Fibroblast of lung (primary cell): ENCODE measurements at regions not wholly inside any gene's neighbourhood (a gene's known extent, or its start where the extent isn't known, plus 50 kb on each side); places are given as distances from the start of the nearest gene placed in this dataset.

Source experiments
- DNase-seq, 2 donors: peaks; one replicate each; pipeline versions ENCODE4 v3.0.0 to v3.0.0-alpha.2; 2010; ENCODE audit warnings: low read depth in 2 of 2
- H2AFZ ChIP-seq: 2 replicates; pipeline ENCODE4 v1.5.1; 2012; ENCODE audit warnings: low read length, control low read depth, inconsistent platforms
- H3K27ac ChIP-seq: 2 replicates; pipeline ENCODE4 v1.5.1; 2011; ENCODE audit warnings: low read length, control low read depth; ENCODE audit not compliant: insufficient read depth
- H3K27me3 ChIP-seq: 2 replicates; pipeline ENCODE4 v1.5.1; 2011; ENCODE audit warnings: mild to moderate bottlenecking, low read length; ENCODE audit not compliant: control insufficient read depth, insufficient read depth
- H3K36me3 ChIP-seq: 2 replicates; pipeline ENCODE4 v1.5.1; 2011; ENCODE audit warnings: low read length; ENCODE audit not compliant: control insufficient read depth, insufficient read depth
- H3K4me1 ChIP-seq: 2 replicates; pipeline ENCODE4 v1.5.1; 2011; ENCODE audit warnings: low read length; ENCODE audit not compliant: control insufficient read depth, insufficient read depth; ENCODE audit errors: extremely low read depth
- H3K4me2 ChIP-seq: 2 replicates; pipeline ENCODE4 v1.5.1; 2011; ENCODE audit warnings: low read length, control low read depth; ENCODE audit not compliant: insufficient read depth; ENCODE audit errors: extremely low read depth
- H3K4me3 ChIP-seq, 4 experiments: fragments of 200-600 bp in 1 of 4; sonication (generic) in 1 of 4; replicated peaks in 1 of 4; 2 replicates each; pipeline ENCODE4 v1.5.1; 2011 to 2016; ENCODE audit warnings: low read length in 4 of 4, low read depth in 3 of 4, mild to moderate bottlenecking in 3 of 4, control low read depth in 2 of 4, inconsistent platforms in 1 of 4, mixed read lengths in 1 of 4; ENCODE audit not compliant: insufficient read depth in 1 of 4; ENCODE audit errors: control extremely low read depth in 1 of 4
- H3K79me2 ChIP-seq: 2 replicates; pipeline ENCODE4 v1.5.1; 2012; ENCODE audit warnings: mild to moderate bottlenecking, low read length, inconsistent platforms; ENCODE audit not compliant: control insufficient read depth, insufficient read depth
- H3K9ac ChIP-seq: 2 replicates; pipeline ENCODE4 v1.5.1; 2011; ENCODE audit warnings: mild to moderate bottlenecking, low read length, control low read depth; ENCODE audit not compliant: insufficient read depth
- H3K9me3 ChIP-seq: 2 replicates; pipeline ENCODE4 v1.5.1; 2012; ENCODE audit warnings: low read depth, low read length; ENCODE audit not compliant: control insufficient read depth, insufficient read depth
- H4K20me1 ChIP-seq: 2 replicates; pipeline ENCODE4 v1.5.1; 2011; ENCODE audit warnings: low read length; ENCODE audit not compliant: control insufficient read depth, insufficient read depth; ENCODE audit errors: extremely low read depth
- EZH2 ChIP-seq: IDR thresholded peaks from 2 replicates; pipeline ENCODE4 v1.5.1; 2012; ENCODE audit warnings: low read length, control low read depth, mild to moderate bottlenecking; ENCODE audit errors: missing control alignments
- TF ChIP-seq, protein P1 (sequence below), 2 donors: IDR thresholded peaks in 1 of 2; conservative IDR thresholded peaks in 1 of 2; 1 replicate in 1 of 2; 2 replicates in 1 of 2; pipeline ENCODE4 v1.5.1; 2011 to 2012; ENCODE audit warnings: low read length in 2 of 2, control low read depth in 1 of 2, inconsistent platforms in 1 of 2, low read depth in 1 of 2, mild to moderate bottlenecking in 1 of 2

DNA sequence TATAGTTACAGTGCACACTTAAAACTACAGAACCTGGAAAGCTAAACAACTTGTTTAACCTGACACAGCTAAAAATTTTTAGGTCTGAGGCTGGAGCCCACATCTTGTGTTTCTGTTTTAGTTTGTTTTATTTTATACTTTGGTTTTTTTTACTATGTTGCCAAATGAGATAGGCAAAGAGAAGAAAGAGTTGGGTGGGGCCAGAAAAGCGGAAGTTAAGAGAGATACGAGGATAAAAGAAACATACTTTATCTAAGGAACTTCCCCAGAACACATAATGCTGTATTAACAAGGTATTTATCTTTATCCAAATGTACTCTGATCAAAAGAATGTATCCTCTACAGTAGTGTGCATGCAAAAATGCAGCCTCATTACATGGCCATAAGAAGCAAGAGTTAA lies 1145.7 kb downstream of the EPHA3 start:
- no peak overlapping the region for H2AFZ ChIP-seq
- TF ChIP-seq, protein P1, sequence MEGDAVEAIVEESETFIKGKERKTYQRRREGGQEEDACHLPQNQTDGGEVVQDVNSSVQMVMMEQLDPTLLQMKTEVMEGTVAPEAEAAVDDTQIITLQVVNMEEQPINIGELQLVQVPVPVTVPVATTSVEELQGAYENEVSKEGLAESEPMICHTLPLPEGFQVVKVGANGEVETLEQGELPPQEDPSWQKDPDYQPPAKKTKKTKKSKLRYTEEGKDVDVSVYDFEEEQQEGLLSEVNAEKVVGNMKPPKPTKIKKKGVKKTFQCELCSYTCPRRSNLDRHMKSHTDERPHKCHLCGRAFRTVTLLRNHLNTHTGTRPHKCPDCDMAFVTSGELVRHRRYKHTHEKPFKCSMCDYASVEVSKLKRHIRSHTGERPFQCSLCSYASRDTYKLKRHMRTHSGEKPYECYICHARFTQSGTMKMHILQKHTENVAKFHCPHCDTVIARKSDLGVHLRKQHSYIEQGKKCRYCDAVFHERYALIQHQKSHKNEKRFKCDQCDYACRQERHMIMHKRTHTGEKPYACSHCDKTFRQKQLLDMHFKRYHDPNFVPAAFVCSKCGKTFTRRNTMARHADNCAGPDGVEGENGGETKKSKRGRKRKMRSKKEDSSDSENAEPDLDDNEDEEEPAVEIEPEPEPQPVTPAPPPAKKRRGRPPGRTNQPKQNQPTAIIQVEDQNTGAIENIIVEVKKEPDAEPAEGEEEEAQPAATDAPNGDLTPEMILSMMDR (conservative IDR thresholded peaks at IDR 0.05 in 1 of 2, IDR thresholded peaks at IDR 0.05 in 1 of 2; ENCODE audit: low read depth in 1 of 2, low read length in 2 of 2) = no peak
- TF ChIP-seq EZH2 = no peak
- H3K4me3 ChIP-seq = no peak overlapping the region
- no peaks in the 10 kb centered on the region for H3K4me1 ChIP-seq
- H3K9ac ChIP-seq = no peak overlapping the region
- no peak overlapping the region for H3K4me2 ChIP-seq
- DNase-seq = no peak
- H3K27ac ChIP-seq = no peak overlapping the region
- H3K9me3 ChIP-seq = no peaks in the 10 kb centered on the region
- no peaks in the 10 kb centered on the region for H3K36me3 ChIP-seq
- H4K20me1 ChIP-seq = no peaks in the 10 kb centered on the region
- no peaks in the 10 kb centered on the region for H3K27me3 ChIP-seq
- no peaks in the 10 kb centered on the region for H3K79me2 ChIP-seq

DNA sequence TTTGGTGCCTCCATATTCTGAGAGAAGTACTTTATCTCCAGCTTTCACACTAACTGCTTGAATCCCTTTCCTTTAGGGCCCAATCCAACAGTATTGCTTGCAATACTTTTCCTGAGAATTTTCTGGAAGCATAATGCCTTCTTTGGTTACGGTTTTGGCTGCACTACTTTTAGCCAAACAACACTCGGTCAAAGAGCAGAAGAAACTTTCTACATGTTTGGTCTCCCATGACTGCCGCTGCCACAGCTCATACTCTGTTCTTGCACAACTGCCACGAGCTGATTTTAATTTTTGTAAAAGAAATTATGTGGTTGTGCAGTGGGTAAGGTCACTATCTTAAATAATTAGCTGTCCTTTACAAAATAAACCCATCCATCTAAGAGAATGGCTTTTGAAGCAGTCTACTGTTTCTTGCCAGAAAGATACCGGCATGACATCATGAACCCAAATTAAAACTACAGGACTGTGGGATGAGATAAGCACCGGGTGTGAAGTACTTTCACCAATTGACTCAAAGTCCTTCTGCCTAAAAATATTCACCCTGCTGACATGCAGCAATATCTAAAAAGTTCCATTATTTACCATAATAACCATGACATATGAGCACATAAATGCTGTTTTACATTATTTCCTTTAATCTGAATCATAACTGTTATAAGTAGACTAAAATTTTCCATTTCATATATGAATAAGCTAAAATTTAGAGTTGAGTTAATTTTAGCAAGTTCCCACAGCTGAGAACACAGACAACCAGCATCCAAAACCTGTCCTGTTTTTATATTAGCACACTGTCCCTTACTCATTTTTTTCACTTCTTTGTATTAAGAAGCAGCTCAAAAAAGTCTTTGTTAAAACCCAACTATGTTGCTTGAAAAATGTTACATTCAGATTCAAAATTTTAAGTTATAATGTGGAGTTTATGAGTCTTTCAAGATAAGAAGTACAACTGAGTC lies 1154.3 kb downstream of the EPHA3 start:
- Histone ChIP-seq H3K4me1 (no peaks in the 10 kb centered on the region), H3K27ac (no peak overlapping the region), H3K79me2 (no peaks in the 10 kb centered on the region), H3K27me3 (no peaks in the 10 kb centered on the region), H4K20me1 (no peaks in the 10 kb centered on the region), H3K9me3 (no peaks in the 10 kb centered on the region), H3K9ac (no peak overlapping the region), H2AFZ (no peak overlapping the region), H3K4me3 (no peak overlapping the region), H3K4me2 (no peak overlapping the region), H3K36me3 (no peaks in the 10 kb centered on the region)
- TF ChIP-seq, protein P1 (conservative IDR thresholded peaks at IDR 0.05 in 1 of 2, IDR thresholded peaks at IDR 0.05 in 1 of 2; ENCODE audit: low read depth in 1 of 2, low read length in 2 of 2) = no peak
- no peak for TF ChIP-seq EZH2
- no peak for DNase-seq
